Endothelial cell of umbilical vein (primary cell): ENCODE measurements at regions not wholly inside any gene's neighbourhood (a gene's known extent, or its start where the extent isn't known, plus 50 kb on each side); places are given as distances from the start of the nearest gene placed in this dataset.

Experiments
- BruUV-seq: library from RNA; stranded (reverse); fragments of 400-500 nt; replicated peaks from 2 replicates; lab custom pipeline; 2021; lab: Mats Ljungman, UMichigan
- CTCF ChIA-PET: fragments of 300-600, 350-600 bp; sonication (Branson Sonifier 250); formaldehyde crosslinking; loops from one replicate; lab custom pipeline; 2021; ENCODE audit warnings: antibody characterized with exemption, inconsistent platforms; lab: Charles Lee
- POLR2A ChIA-PET: fragments of 300-600, 350-600 bp; sonication (Branson Sonifier 250); formaldehyde crosslinking; loops from one replicate; lab custom pipeline; 2021; ENCODE audit warnings: antibody characterized with exemption, inconsistent platforms; lab: Charles Lee
- DNase-seq: peaks from one replicate; pipeline ENCODE4 v3.0.0-alpha.2; 2011; ENCODE audit warnings: low read depth, low spot score
- FAIRE-seq: peaks from 2 replicates; lab custom pipeline; 2011; peaks lifted over from hg19 to GRCh38; lab: Jason Lieb, UNC
- H2AFZ ChIP-seq: 2 replicates; pipeline ENCODE4 v1.6.0; 2012; ENCODE audit warnings: low read depth, low read length, control low read depth, inconsistent platforms
- H3K27ac ChIP-seq: 2 replicates; pipeline ENCODE4 v1.5.1; 2011; ENCODE audit warnings: low read depth, mild to moderate bottlenecking, control low read depth, low read length, moderate library complexity; ENCODE audit not compliant: insufficient read depth
- H3K27me3 ChIP-seq, 2 experiments: 2 replicates each; pipeline versions ENCODE4 v1.6.0 to v1.6.1; 2011; ENCODE audit warnings: low read length in 2 of 2, mixed read lengths in 1 of 2; ENCODE audit not compliant: control insufficient read depth in 2 of 2, insufficient read depth in 2 of 2
- H3K36me3 ChIP-seq, 2 experiments: 2 replicates in 1 of 2; 3 replicates in 1 of 2; pipeline ENCODE4 v1.5.1; 2011; ENCODE audit warnings: low read length in 2 of 2, mild to moderate bottlenecking in 1 of 2, moderate library complexity in 1 of 2; ENCODE audit not compliant: control insufficient read depth in 2 of 2, insufficient read depth in 2 of 2; ENCODE audit errors: extremely low read depth in 1 of 2
- H3K4me1 ChIP-seq: 3 replicates; pipeline ENCODE4 v1.5.1; 2011; ENCODE audit warnings: mild to moderate bottlenecking, low read length; ENCODE audit not compliant: control insufficient read depth, insufficient read depth; ENCODE audit errors: extremely low read depth
- H3K4me2 ChIP-seq: 2 replicates; pipeline ENCODE4 v1.6.1; 2011; ENCODE audit warnings: low read length, control low read depth, mixed read lengths; ENCODE audit not compliant: insufficient read depth
- H3K4me3 ChIP-seq, 3 experiments: fragments of 200-600 bp in 1 of 3; sonication (generic), shearing (Covaris generic) in 1 of 3; replicated peaks in 1 of 3; 2 replicates each; pipeline ENCODE4 v1.5.1; 2011 to 2016; ENCODE audit warnings: control low read depth in 3 of 3, low read length in 3 of 3, mild to moderate bottlenecking in 2 of 3, inconsistent platforms in 1 of 3, low read depth in 1 of 3, moderate library complexity in 1 of 3; ENCODE audit not compliant: insufficient read depth in 1 of 3
- H3K79me2 ChIP-seq: 2 replicates; pipeline ENCODE4 v1.6.0; 2012; ENCODE audit warnings: low read length, inconsistent platforms; ENCODE audit not compliant: control insufficient read depth, insufficient read depth
- H3K9ac ChIP-seq: replicated peaks from 2 replicates; pipeline ENCODE3; 2011; ENCODE audit warnings: low read length, control low read depth; ENCODE audit not compliant: insufficient read depth; ENCODE audit errors: extremely low read depth
- H3K9me1 ChIP-seq: replicated peaks from 3 replicates; pipeline ENCODE4 v1.6.0; 2011; ENCODE audit warnings: mild to moderate bottlenecking, low read length; ENCODE audit not compliant: control insufficient read depth, insufficient read depth; ENCODE audit errors: extremely low read depth
- H3K9me3 ChIP-seq: replicated peaks from 2 replicates; pipeline ENCODE4 v1.5.1; 2012; ENCODE audit warnings: low read length, inconsistent platforms; ENCODE audit not compliant: control insufficient read depth, insufficient read depth
- H4K20me1 ChIP-seq: replicated peaks from 2 replicates; pipeline ENCODE3; 2011; ENCODE audit warnings: mild to moderate bottlenecking, low read length; ENCODE audit not compliant: control insufficient read depth, insufficient read depth; ENCODE audit errors: extremely low read depth
- CTCF ChIP-seq, 2 donors: IDR thresholded peaks; 1 replicate in 1 of 2; 2 replicates in 1 of 2; pipeline ENCODE4 v1.5.1; 2011; ENCODE audit warnings: low read length in 2 of 2, mild to moderate bottlenecking in 2 of 2, moderate library complexity in 2 of 2, control low read depth in 1 of 2, inconsistent platforms in 1 of 2, low read depth in 1 of 2; ENCODE audit not compliant: insufficient read depth in 1 of 2; ENCODE audit errors: extremely low read depth in 1 of 2
- EZH2 ChIP-seq: IDR thresholded peaks from 2 replicates; pipeline ENCODE4 v1.6.1; 2012; ENCODE audit warnings: borderline replicate concordance, low read depth, mild to moderate bottlenecking, moderate library complexity, low read length, inconsistent platforms; ENCODE audit not compliant: severe bottlenecking
- FOS ChIP-seq: IDR thresholded peaks from 2 replicates; pipeline ENCODE4 v1.6.1; 2011; ENCODE audit warnings: mild to moderate bottlenecking, low read length, moderate library complexity, borderline replicate concordance; ENCODE audit not compliant: insufficient read depth
- GATA2 ChIP-seq: IDR thresholded peaks from 2 replicates; pipeline ENCODE4 v1.7.0; 2011; ENCODE audit warnings: low read depth, mild to moderate bottlenecking, moderate library complexity, mixed read lengths, low read length; ENCODE audit not compliant: insufficient read length, insufficient read depth
- JUN ChIP-seq: IDR thresholded peaks from 2 replicates; pipeline ENCODE4 v1.6.1; 2011; ENCODE audit warnings: borderline replicate concordance, low read depth; ENCODE audit not compliant: insufficient read length, insufficient read depth
- MAX ChIP-seq: IDR thresholded peaks from 2 replicates; pipeline ENCODE4 v1.6.1; 2011; ENCODE audit not compliant: insufficient read depth, insufficient read length
- MYC ChIP-seq: IDR thresholded peaks from one replicate; pipeline ENCODE4 v1.6.1; 2011; ENCODE audit warnings: mild to moderate bottlenecking, low read depth, low read length
- POLR2A ChIP-seq: IDR thresholded peaks from 2 replicates; pipeline ENCODE4 v1.6.1; 2012; ENCODE audit warnings: low read depth, mild to moderate bottlenecking, control low read depth, low read length
- POLR2AphosphoS5 ChIP-seq: IDR thresholded peaks from 2 replicates; pipeline ENCODE4 v1.6.1; 2012; ENCODE audit warnings: low read depth, mild to moderate bottlenecking, control low read depth, low read length, moderate library complexity; ENCODE audit not compliant: insufficient read depth
- dilution Hi-C: fragments of 300-500 bp; cut with MboI; formaldehyde crosslinking; loops from one replicate; pipeline ENCODE4 v1.15.0; 2019; ENCODE audit warnings: low sequenced_read_pairs; ENCODE audit not compliant: extremely low pct_ligation_motif_present
- intact Hi-C: fragments of 100-400 bp; cut with micrococcal nuclease; formaldehyde crosslinking; loops from one replicate; pipeline ENCODE4 v1.10.0; 2022

GRCh38 chr17:68127914-68128313 is 92.4 kb downstream of the KPNA2 start:
- BruUV-seq: no TSS peak
- TF ChIP-seq POLR2A (no peak), JUN (no peak), EZH2 (no peak)
- dilution Hi-C loops: no loop called here
- H3K4me3 ChIP-seq: no peak overlapping the region
- peaks cover 3 to 7% of the 10 kb centered on the region in 2 experiments for H3K36me3 ChIP-seq
- ChIA-PET CTCF (no interaction called here), POLR2A (no interaction called here)
- H3K79me2 ChIP-seq: no peaks in the 10 kb centered on the region
- DNase-seq (peak; percentile 2), FAIRE-seq (no peak)
- H3K27ac ChIP-seq: no peak overlapping the region
- H3K9ac ChIP-seq: no peak overlapping the region
- H3K9me3 ChIP-seq: no peaks in the 10 kb centered on the region
- no peak overlapping the region for H2AFZ ChIP-seq
- H3K9me1 ChIP-seq: no peaks in the 10 kb centered on the region
- no peaks in the 10 kb centered on the region for H3K4me1 ChIP-seq
- intact Hi-C loops: no loop called here
- H3K4me2 ChIP-seq: no peak overlapping the region
- no peaks in the 10 kb centered on the region for H3K27me3 ChIP-seq
- no peaks in the 10 kb centered on the region for H4K20me1 ChIP-seq

GRCh38 chr17:68131456-68131855 is 95.9 kb downstream of the KPNA2 start:
- H3K9me3 ChIP-seq: no peaks in the 10 kb centered on the region
- no TSS peak for BruUV-seq
- dilution Hi-C loops: no loop called here
- H2AFZ ChIP-seq: no peak overlapping the region
- DNase-seq (no peak), FAIRE-seq (no peak)
- no peak overlapping the region for H3K4me2 ChIP-seq
- ChIA-PET POLR2A (no interaction called here), CTCF (no interaction called here)
- H3K4me3 ChIP-seq: no peak overlapping the region
- intact Hi-C loops: no loop called here
- H3K9ac ChIP-seq: no peak overlapping the region
- no peaks in the 10 kb centered on the region for H3K9me1 ChIP-seq
- TF ChIP-seq GATA2 (no peak), MYC (no peak), POLR2AphosphoS5 (no peak), JUN (no peak), FOS (no peak), CTCF (IDR thresholded peaks at IDR 0.05; ENCODE audit: extremely low read depth in 1 of 2, insufficient read depth in 1 of 2, low read depth in 1 of 2, low read length in 2 of 2) (no peak), POLR2A (no peak), MAX (no peak)
- H4K20me1 ChIP-seq: no peaks in the 10 kb centered on the region
- H3K27ac ChIP-seq: no peak overlapping the region
- no peaks in the 10 kb centered on the region for H3K27me3 ChIP-seq
- no peaks in the 10 kb centered on the region for H3K4me1 ChIP-seq
- H3K36me3 ChIP-seq: peaks cover 3 to 10% of the 10 kb centered on the region in 2 experiments
- no peaks in the 10 kb centered on the region for H3K79me2 ChIP-seq
